ENCODE measurements at regions not wholly inside any gene's neighbourhood (a gene's known extent, or its start where the extent isn't known, plus 50 kb on each side); places are given as distances from the start of the nearest gene placed in this dataset.

DNA sequence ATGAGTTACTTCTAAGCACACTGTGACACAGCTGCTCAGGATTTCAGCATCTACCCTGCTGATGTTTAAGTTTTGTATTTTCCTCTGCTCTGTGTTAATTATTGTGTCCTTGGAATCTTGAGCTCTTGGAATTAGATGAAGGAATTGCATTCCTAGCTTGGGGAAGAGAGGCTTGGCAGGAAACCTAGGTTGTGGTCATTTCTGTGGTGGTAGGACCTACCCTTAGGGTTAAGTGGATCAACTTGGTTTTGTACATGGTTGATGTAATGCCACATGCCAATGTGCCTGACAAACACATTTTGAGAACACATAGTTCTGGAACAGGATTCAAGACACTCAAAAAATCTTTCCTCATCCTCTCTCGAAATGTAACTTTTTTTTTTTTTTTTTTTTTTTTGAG lies 264.5 kb upstream of the MEX3C start:
- no CpG with 5 or more reads among the region's 1 CpG for WGBS (ENCODE audit: insufficient coverage, low coverage, missing lambda C conversion rate)
- ChIA-PET CTCF (ENCODE audit: low intra/inter-chr PET ratio) (no interaction called here), POLR2A (no interaction called here)
- no peaks in the 10 kb centered on the region for H4K20me1 ChIP-seq (replicated peaks; ENCODE audit: control insufficient read depth, insufficient read depth, low read length)
- BruUV-seq (replicated peaks): no TSS peak
- DNase-seq (ENCODE audit: extremely low read depth in 1 of 4, low spot score in 3 of 4) (no peak), FAIRE-seq (no peak), ATAC-seq (no peak)
- TF ChIP-seq TCFL5 (CRISPR knock-in tag; conservative IDR thresholded peaks at IDR 0.05): no peak
- TF ChIP-seq EP400 (IDR thresholded peaks at IDR 0.05): no peak
- TF ChIP-seq ZNF707 (CRISPR knock-in tag; conservative IDR thresholded peaks at IDR 0.05): no peak
- TF ChIP-seq, protein P1, sequence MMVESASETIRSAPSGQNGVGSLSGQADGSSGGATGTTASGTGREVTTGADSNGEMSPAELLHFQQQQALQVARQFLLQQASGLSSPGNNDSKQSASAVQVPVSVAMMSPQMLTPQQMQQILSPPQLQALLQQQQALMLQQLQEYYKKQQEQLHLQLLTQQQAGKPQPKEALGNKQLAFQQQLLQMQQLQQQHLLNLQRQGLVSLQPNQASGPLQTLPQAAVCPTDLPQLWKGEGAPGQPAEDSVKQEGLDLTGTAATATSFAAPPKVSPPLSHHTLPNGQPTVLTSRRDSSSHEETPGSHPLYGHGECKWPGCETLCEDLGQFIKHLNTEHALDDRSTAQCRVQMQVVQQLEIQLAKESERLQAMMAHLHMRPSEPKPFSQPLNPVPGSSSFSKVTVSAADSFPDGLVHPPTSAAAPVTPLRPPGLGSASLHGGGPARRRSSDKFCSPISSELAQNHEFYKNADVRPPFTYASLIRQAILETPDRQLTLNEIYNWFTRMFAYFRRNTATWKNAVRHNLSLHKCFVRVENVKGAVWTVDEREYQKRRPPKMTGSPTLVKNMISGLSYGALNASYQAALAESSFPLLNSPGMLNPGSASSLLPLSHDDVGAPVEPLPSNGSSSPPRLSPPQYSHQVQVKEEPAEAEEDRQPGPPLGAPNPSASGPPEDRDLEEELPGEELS (CRISPR knock-in tag; IDR thresholded peaks at IDR 0.05; ENCODE audit: borderline replicate concordance): no peak
- TF ChIP-seq HLTF (IDR thresholded peaks at IDR 0.05): no peak
- no peak for TF ChIP-seq TSC22D4 (tag; IDR thresholded peaks at IDR 0.05)
- no peaks in the 10 kb centered on the region for H3K79me2 ChIP-seq (ENCODE audit: control insufficient read depth, insufficient read depth, low read length)
- no peaks in the 10 kb centered on the region for H3K36me3 ChIP-seq (ENCODE audit: control insufficient read depth, insufficient read depth, low read length)
- in situ Hi-C loops (cut with MboI) (no loop called here), intact Hi-C loops (cut with micrococcal nuclease) (no loop called here)
- H2AFZ ChIP-seq (ENCODE audit: low read depth, low read length): no peak overlapping the region
- H3K9me3 ChIP-seq (replicated peaks; ENCODE audit: control insufficient read depth, insufficient read depth, low read depth, low read length): no peaks in the 10 kb centered on the region
- H3K9me1 ChIP-seq (ENCODE audit: control insufficient read depth, insufficient read depth, low read length): no peaks in the 10 kb centered on the region
- no peak overlapping the region for H3K27ac ChIP-seq (ENCODE audit: extremely low read depth, low read depth, low read length)
- H3K4me3 ChIP-seq: no peak overlapping the region
- no peaks in the 10 kb centered on the region for H3K27me3 ChIP-seq (ENCODE audit: control insufficient read depth in 2 of 2, insufficient read depth in 2 of 2, low read length in 2 of 2)
- H3K4me2 ChIP-seq (ENCODE audit: insufficient read depth, low read length): no peak overlapping the region
- H3K4me1 ChIP-seq (replicated peaks in 1 of 2; ENCODE audit: control insufficient read depth in 2 of 2, insufficient read depth in 2 of 2, low read length in 2 of 2): no peaks in the 10 kb centered on the region
- H3K9ac ChIP-seq (ENCODE audit: insufficient read depth in 1 of 2, low read depth in 2 of 2, low read length in 2 of 2): no peak overlapping the region

All from K562 (cell line).